DOHH2 (cell line): ENCODE measurements at regions not wholly inside any gene's neighbourhood (a gene's known extent, or its start where the extent isn't known, plus 50 kb on each side); places are given as distances from the start of the nearest gene placed in this dataset.

Source experiments
- H3F3A ChIP-seq: fragments of 200-600 bp; sonication (generic), shearing (Covaris generic); 2 replicates; pipeline ENCODE4 v1.6.0; 2016; ENCODE audit warnings: antibody characterized with exemption, mild to moderate bottlenecking; ENCODE audit not compliant: control insufficient read depth, insufficient read depth
- H3K27ac ChIP-seq: fragments of 200-600 bp; sonication (generic); 2 replicates; pipeline ENCODE4 v1.5.1; 2014; ENCODE audit warnings: low read depth, mild to moderate bottlenecking, low read length, moderate library complexity
- H3K27me3 ChIP-seq: fragments of 200-600 bp; sonication (generic); 2 replicates; pipeline ENCODE4 v1.6.1; 2014; ENCODE audit warnings: mild to moderate bottlenecking, low read length, mixed read lengths; ENCODE audit not compliant: control insufficient read depth
- H3K36me3 ChIP-seq: fragments of 200-600 bp; sonication (generic); 2 replicates; pipeline ENCODE4 v1.6.1; 2014; ENCODE audit warnings: mild to moderate bottlenecking, low read length, moderate library complexity, mixed read lengths; ENCODE audit not compliant: control insufficient read depth
- H3K4me1 ChIP-seq: fragments of 200-600 bp; sonication (generic); 2 replicates; pipeline ENCODE4 v1.6.1; 2014; ENCODE audit warnings: mild to moderate bottlenecking, low read length, mixed read lengths; ENCODE audit not compliant: control insufficient read depth
- H3K4me2 ChIP-seq: fragments of 200-600 bp; sonication (generic); 2 replicates; pipeline ENCODE4 v1.6.0; 2014; ENCODE audit warnings: mild to moderate bottlenecking, low read length, moderate library complexity
- H3K4me3 ChIP-seq: fragments of 200-600 bp; sonication (generic); 2 replicates; pipeline ENCODE4 v1.5.1; 2014; ENCODE audit warnings: mild to moderate bottlenecking, low read length, mixed read lengths
- H3K79me2 ChIP-seq: fragments of 200-600 bp; sonication (generic); 2 replicates; pipeline ENCODE4 v1.6.1; 2014; ENCODE audit warnings: mild to moderate bottlenecking, low read length, mixed read lengths; ENCODE audit not compliant: control insufficient read depth
- H3K9me2 ChIP-seq: fragments of 200-600 bp; sonication (generic); replicated peaks from 2 replicates; pipeline ENCODE4 v1.6.1; 2014; ENCODE audit warnings: mild to moderate bottlenecking, low read length, mixed read lengths; ENCODE audit not compliant: control insufficient read depth
- H3K9me3 ChIP-seq: fragments of 200-600 bp; sonication (generic); 2 replicates; pipeline ENCODE4 v1.6.1; 2014; ENCODE audit warnings: antibody characterized with exemption, low read length, mixed read lengths; ENCODE audit not compliant: control insufficient read depth, insufficient read depth
- H4K20me1 ChIP-seq: fragments of 200-600 bp; sonication (generic); 2 replicates; pipeline ENCODE4 v1.6.0; 2014; ENCODE audit warnings: low read depth, mild to moderate bottlenecking, antibody characterized with exemption, low read length, moderate library complexity; ENCODE audit not compliant: control insufficient read depth, insufficient read depth
- EZH2phosphoT487 ChIP-seq: fragments of 200-600 bp; sonication (generic); IDR thresholded peaks from 2 replicates; pipeline ENCODE4 v1.6.1; 2017; ENCODE audit warnings: borderline replicate concordance, mild to moderate bottlenecking, antibody characterized with exemption, low read length, moderate library complexity, mixed read lengths
- TF ChIP-seq, protein P1 (sequence below): fragments of 200-600 bp; sonication (generic); IDR thresholded peaks from one replicate; pipeline ENCODE4 v1.5.1; 2014; ENCODE audit warnings: antibody characterized with exemption, mild to moderate bottlenecking, low read depth, low read length; ENCODE audit not compliant: poor library complexity, severe bottlenecking

DNA sequence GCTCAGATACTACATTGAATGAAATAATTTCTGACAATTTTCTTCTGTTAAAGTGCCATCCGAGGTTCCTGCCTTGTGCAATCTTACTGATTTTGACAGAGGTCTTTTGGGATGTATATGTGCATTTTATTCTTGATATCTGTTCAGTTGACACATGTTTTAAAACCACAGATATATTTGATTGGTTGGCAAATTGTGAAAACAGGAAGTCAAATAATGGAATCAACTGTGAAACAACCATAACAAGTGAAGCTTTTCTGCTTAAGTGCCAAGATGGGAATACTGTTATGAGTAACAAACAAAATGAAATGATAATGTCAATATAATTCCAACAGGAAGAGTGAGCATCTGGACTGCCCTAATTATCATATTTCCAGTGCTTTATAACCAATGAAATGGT, 84.9 kb upstream of the TET2 start:
- TF ChIP-seq, protein P1, sequence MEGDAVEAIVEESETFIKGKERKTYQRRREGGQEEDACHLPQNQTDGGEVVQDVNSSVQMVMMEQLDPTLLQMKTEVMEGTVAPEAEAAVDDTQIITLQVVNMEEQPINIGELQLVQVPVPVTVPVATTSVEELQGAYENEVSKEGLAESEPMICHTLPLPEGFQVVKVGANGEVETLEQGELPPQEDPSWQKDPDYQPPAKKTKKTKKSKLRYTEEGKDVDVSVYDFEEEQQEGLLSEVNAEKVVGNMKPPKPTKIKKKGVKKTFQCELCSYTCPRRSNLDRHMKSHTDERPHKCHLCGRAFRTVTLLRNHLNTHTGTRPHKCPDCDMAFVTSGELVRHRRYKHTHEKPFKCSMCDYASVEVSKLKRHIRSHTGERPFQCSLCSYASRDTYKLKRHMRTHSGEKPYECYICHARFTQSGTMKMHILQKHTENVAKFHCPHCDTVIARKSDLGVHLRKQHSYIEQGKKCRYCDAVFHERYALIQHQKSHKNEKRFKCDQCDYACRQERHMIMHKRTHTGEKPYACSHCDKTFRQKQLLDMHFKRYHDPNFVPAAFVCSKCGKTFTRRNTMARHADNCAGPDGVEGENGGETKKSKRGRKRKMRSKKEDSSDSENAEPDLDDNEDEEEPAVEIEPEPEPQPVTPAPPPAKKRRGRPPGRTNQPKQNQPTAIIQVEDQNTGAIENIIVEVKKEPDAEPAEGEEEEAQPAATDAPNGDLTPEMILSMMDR = no peak
- no peak for TF ChIP-seq EZH2phosphoT487
- Histone ChIP-seq H3K4me1 (peaks cover 8% of the 10 kb centered on the region), H3K4me3 (no peak overlapping the region), H3K4me2 (no peak overlapping the region), H3K36me3 (no peaks in the 10 kb centered on the region), H3K9me2 (no peaks in the 10 kb centered on the region), H3K9me3 (no peaks in the 10 kb centered on the region), H3K79me2 (no peaks in the 10 kb centered on the region), H3K27ac (no peak overlapping the region), H3K27me3 (peaks cover 4% of the 10 kb centered on the region; the same call in 1 of the 2 replicates), H3F3A (no peaks in the 10 kb centered on the region), H4K20me1 (no peaks in the 10 kb centered on the region)

DNA sequence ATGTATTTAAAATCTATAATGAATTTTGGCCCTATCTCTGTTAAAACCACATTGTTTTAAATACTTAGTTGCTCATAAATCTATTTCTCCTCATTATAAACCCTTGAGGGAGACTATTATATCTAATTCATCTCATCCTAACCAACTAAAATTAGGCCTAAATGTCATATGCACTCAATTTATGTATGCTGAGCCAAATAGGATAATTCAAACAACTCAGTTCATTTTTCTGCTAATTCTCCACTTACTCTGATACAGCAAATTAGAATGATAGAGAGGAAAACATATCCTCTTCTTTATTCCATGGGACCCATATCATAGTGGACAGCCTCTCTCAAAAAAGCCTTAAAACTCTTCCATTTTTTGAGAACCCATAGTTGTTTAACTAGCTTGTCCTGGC, 80.3 kb upstream of the TET2 start:
- H3F3A ChIP-seq = no peaks in the 10 kb centered on the region
- H3K36me3 ChIP-seq = no peaks in the 10 kb centered on the region
- no peak for TF ChIP-seq EZH2phosphoT487
- H3K4me2 ChIP-seq = no peak overlapping the region
- no peak overlapping the region for H3K27ac ChIP-seq
- H4K20me1 ChIP-seq = no peaks in the 10 kb centered on the region
- no peaks in the 10 kb centered on the region for H3K79me2 ChIP-seq
- no peak overlapping the region for H3K4me3 ChIP-seq
- no peaks in the 10 kb centered on the region for H3K27me3 ChIP-seq
- H3K9me2 ChIP-seq = no peaks in the 10 kb centered on the region
- no peaks in the 10 kb centered on the region for H3K9me3 ChIP-seq
- H3K4me1 ChIP-seq = peaks cover 5% of the 10 kb centered on the region

DNA sequence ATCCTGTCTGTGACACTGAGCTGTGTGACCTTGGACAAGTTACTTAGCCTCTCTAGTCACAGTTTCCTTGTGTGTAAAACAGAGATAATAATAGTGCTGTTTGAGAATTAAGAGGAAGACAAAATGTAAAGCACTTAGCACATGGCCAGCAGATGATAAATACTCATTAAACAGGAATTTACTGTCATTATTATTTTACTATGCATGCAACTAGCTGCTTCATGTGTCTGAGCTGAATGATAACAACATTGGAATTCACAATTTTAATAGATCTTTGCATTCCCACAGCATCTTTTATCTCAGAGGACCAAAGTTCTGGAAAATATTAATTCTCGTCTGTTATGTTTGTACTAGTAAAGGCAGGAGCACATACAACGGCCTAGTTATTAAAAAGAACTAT, 79.2 kb upstream of the TET2 start:
- H3K4me2 ChIP-seq = no peak overlapping the region
- H3K79me2 ChIP-seq = no peaks in the 10 kb centered on the region
- H3K4me1 ChIP-seq = no peaks in the 10 kb centered on the region
- TF ChIP-seq, protein P1 = no peak
- no peak for TF ChIP-seq EZH2phosphoT487
- no peaks in the 10 kb centered on the region for H3F3A ChIP-seq
- no peaks in the 10 kb centered on the region for H4K20me1 ChIP-seq
- no peaks in the 10 kb centered on the region for H3K9me3 ChIP-seq
- no peak overlapping the region for H3K27ac ChIP-seq
- no peak overlapping the region for H3K4me3 ChIP-seq
- no peaks in the 10 kb centered on the region for H3K36me3 ChIP-seq
- no peaks in the 10 kb centered on the region for H3K27me3 ChIP-seq
- H3K9me2 ChIP-seq = no peaks in the 10 kb centered on the region

DNA sequence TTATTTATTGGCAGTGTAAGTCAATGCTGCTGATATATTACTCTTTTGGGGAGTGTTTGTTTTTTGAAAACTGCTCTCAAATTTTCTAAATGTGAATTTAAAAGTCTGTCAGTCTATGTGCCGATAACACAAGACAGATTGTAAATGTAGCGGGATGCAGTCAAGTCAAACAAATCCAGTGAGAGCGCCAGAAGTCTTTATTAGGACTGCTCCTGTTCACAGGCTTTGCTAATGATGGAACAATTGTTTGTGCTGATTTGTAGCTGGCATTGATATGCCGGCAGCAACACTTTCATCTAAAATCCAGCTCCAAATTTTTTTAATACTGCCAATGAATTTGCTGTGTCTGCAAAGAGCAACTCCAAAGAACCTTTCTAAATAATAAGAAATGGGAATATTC, 78.7 kb upstream of the TET2 start:
- H3K36me3 ChIP-seq = no peaks in the 10 kb centered on the region
- H3K9me2 ChIP-seq = no peaks in the 10 kb centered on the region
- no peak overlapping the region for H3K4me3 ChIP-seq
- H3F3A ChIP-seq = no peaks in the 10 kb centered on the region
- no peaks in the 10 kb centered on the region for H3K9me3 ChIP-seq
- H3K27me3 ChIP-seq = no peaks in the 10 kb centered on the region
- H3K4me2 ChIP-seq = no peak overlapping the region
- H4K20me1 ChIP-seq = no peaks in the 10 kb centered on the region
- TF ChIP-seq, protein P1 = no peak
- no peak for TF ChIP-seq EZH2phosphoT487
- H3K4me1 ChIP-seq = no peaks in the 10 kb centered on the region
- no peak overlapping the region for H3K27ac ChIP-seq
- no peaks in the 10 kb centered on the region for H3K79me2 ChIP-seq
